Brain microvascular endothelial cell (primary cell): ENCODE measurements at regions not wholly inside any gene's neighbourhood (a gene's known extent, or its start where the extent isn't known, plus 50 kb on each side); places are given as distances from the start of the nearest gene placed in this dataset.
A peak's percentile ranks its signal among the peaks of the same experiment; 100 is the strongest.

Source experiments
- DNase-seq: peaks from one replicate; pipeline ENCODE4 v3.0.0-alpha.2; 2020
- H3K27ac ChIP-seq: fragments of 250-450 bp; sonication (Bioruptor Pico); 2 replicates; pipeline ENCODE4 v1.5.1; 2020; ENCODE audit warnings: mild to moderate bottlenecking, moderate library complexity
- H3K27me3 ChIP-seq: fragments of 250-450 bp; sonication (Bioruptor Pico); replicated peaks from 2 replicates; pipeline ENCODE4 v1.5.1; 2020; ENCODE audit warnings: mild to moderate bottlenecking
- H3K36me3 ChIP-seq: fragments of 250-450 bp; sonication (Bioruptor Pico); replicated peaks from 2 replicates; pipeline ENCODE4 v1.5.1; 2020; ENCODE audit warnings: mild to moderate bottlenecking
- H3K4me3 ChIP-seq: 2 replicates; pipeline ENCODE4 v1.5.1; 2011; ENCODE audit warnings: low read depth, mild to moderate bottlenecking, control low read depth, low read length, moderate library complexity
- in situ Hi-C: cut with HindIII; loops from 2 replicates; pipeline ENCODE4 v1.10.0; 2017; ENCODE audit warnings: low sequenced_read_pairs, low pct_ligation_motif_present
- TF ChIP-seq, protein P1 (sequence below): IDR thresholded peaks from 2 replicates; pipeline ENCODE4 v1.5.1; 2011; ENCODE audit warnings: low read depth, mild to moderate bottlenecking, moderate library complexity, low read length, control low read depth, inconsistent platforms; ENCODE audit errors: missing control alignments

DNA sequence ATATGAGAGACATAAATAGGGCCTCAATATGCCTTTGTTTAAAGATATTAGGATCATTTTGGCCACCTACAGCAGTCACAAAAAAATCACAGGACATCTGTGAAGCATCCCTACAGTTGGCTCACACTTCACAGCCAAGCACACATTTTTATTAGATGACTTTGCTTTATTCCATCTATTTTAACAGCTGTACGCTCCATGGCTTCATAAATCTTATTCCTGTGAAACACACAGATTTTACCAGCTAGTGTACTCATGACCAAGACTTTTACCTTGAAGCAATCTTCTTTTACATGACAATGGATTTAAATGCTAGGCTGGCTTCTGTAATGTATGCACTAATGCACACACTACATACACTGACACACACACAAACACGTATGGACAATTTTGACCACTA is 254.8 kb upstream of the PITRM1 start:
- DNase-seq, result no peak
- H3K27me3 ChIP-seq, result no peaks in the 10 kb centered on the region
- TF ChIP-seq, protein P1, sequence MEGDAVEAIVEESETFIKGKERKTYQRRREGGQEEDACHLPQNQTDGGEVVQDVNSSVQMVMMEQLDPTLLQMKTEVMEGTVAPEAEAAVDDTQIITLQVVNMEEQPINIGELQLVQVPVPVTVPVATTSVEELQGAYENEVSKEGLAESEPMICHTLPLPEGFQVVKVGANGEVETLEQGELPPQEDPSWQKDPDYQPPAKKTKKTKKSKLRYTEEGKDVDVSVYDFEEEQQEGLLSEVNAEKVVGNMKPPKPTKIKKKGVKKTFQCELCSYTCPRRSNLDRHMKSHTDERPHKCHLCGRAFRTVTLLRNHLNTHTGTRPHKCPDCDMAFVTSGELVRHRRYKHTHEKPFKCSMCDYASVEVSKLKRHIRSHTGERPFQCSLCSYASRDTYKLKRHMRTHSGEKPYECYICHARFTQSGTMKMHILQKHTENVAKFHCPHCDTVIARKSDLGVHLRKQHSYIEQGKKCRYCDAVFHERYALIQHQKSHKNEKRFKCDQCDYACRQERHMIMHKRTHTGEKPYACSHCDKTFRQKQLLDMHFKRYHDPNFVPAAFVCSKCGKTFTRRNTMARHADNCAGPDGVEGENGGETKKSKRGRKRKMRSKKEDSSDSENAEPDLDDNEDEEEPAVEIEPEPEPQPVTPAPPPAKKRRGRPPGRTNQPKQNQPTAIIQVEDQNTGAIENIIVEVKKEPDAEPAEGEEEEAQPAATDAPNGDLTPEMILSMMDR, result no peak
- H3K27ac ChIP-seq, result no peak overlapping the region
- in situ Hi-C loops, result no loop called here
- no peaks in the 10 kb centered on the region for H3K36me3 ChIP-seq
- H3K4me3 ChIP-seq, result no peak overlapping the region

DNA sequence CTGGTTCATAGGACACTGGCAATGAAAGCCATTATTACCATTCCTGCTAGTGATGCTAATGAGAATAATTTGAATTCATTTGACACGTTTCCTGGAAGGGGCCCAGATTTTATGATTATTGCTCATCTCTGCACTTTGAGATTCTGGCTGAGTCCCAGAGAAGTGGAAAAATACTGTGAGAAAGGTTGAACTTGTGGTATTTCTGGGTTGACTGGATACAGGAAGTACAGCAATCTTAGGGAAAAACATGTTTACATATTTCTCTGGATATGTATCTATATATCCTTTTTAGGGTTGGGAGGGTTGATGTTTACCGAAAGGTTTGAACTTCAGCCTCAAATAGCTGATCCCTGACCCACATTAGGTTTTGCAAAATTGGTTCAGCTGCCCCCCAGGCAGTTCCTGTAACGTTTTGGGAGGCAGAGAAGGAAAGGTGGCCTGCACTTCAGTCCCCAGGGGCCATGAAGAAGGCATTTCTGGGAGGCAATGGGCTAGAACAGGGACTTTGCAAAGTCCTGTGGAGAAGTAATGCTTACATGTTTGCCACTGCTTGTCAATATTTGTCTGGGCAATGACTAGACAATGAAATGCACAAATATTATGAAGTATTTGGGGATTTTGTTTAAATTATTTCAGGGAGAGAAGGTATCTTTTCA is 253.7 kb upstream of the PITRM1 start:
- no peaks in the 10 kb centered on the region for H3K36me3 ChIP-seq
- in situ Hi-C loops, result no loop called here
- DNase-seq, result peak; percentile 60
- TF ChIP-seq, protein P1, result no peak
- H3K27me3 ChIP-seq, result no peaks in the 10 kb centered on the region
- H3K27ac ChIP-seq, result peak overlapping the region; percentile 78
- no peak overlapping the region for H3K4me3 ChIP-seq

DNA sequence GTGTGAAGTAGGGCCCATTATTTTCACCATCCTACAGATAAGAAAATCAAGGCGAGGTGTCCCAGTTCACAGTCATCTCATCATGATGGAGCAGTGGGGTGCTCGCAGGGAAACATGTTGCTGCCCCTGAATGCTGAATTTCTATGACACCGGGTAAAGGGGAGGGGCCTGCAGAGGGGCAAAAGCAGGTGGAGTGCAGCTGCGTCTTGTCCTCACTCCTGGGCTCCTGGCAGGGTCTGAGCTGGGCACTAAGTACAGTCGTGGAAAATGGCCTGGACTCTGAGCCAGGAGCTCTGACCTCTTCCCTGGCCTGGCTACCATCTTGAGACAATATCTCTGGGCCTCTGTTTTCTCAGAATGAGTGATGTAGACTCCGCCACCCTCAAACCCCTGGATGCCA is 253.1 kb upstream of the PITRM1 start:
- in situ Hi-C loops, result no loop called here
- Histone ChIP-seq H3K4me3 (no peak overlapping the region), H3K27me3 (no peaks in the 10 kb centered on the region), H3K27ac (peak overlapping the region; percentile 78), H3K36me3 (no peaks in the 10 kb centered on the region)
- TF ChIP-seq, protein P1, result no peak
- DNase-seq, result no peak

DNA sequence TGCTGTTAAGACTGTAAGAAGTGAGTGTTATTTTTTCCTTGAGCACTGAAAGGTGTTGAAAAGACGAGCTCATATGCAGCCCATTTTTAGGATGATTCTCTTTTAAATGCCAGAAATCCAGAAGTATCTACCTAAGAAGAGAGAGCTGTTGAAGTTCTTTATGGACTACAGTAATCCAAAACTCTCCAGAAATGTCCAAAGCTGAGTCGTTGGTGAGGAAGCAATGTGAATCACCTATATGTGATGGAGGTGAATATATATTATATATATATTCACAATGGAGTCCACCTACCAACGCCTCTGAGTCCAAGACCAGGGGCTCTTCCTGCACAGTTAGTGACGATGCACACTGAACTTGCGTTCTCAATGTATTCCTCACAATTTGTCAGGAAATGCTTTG is 252.7 kb upstream of the PITRM1 start:
- Histone ChIP-seq H3K27ac (no peak overlapping the region), H3K27me3 (no peaks in the 10 kb centered on the region), H3K36me3 (no peaks in the 10 kb centered on the region), H3K4me3 (no peak overlapping the region)
- TF ChIP-seq, protein P1, result no peak
- DNase-seq, result no peak
- in situ Hi-C loops, result no loop called here

DNA sequence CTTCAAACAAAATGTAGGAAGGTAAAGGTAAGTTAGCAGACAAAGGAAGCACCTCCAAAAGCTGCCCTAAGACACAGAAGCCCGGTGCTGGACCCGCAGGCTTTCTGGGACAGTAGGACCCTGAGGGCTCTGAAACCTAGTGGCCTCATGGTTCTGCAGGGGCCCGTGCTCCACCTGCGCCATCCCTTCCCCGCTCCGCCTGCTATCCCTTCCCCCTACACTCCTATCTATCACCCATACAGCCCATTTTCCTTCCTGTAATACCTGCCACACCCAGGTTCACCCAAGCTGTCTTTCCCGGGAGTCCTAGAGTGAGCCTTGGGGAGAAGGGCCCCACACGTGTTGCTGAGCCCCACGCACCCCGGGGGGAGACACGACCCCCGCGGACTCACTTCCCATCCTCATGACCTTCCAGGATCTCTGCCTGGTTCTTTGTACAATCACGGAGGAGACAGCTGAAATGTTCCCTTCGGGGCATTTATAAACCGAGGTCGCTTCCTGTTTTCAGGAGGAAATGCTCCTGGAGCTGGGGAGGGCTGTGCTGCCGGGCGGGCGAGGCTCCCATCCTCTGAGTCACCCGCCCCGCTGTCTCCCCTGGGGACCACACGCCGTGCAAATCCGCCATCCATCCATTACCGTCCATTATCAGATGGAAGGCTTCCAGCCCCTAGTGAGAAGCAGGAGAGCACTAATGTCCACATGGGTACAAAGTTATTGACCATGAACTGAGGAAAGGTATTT is 251.7 kb upstream of the PITRM1 start:
- Histone ChIP-seq H3K27ac (peak overlapping the region; percentile 32), H3K36me3 (no peaks in the 10 kb centered on the region), H3K27me3 (no peaks in the 10 kb centered on the region), H3K4me3 (peak overlapping the region; percentile 12)
- DNase-seq, result peak; percentile 69
- in situ Hi-C loops, result no loop called here
- TF ChIP-seq, protein P1, result no peak
